ENCODE measurements at regions not wholly inside any gene's neighbourhood (a gene's known extent, or its start where the extent isn't known, plus 50 kb on each side); places are given as distances from the start of the nearest gene placed in this dataset.

GRCh38 chr11:86193297-86194095 is 51.1 kb upstream of the EED start:
- peak overlapping the region; percentile 7; the same call in 1 of the 2 replicates for H3K9ac ChIP-seq (ENCODE audit: low read depth, low read length)

GRCh38 chr11:86192519-86193257 is 51.9 kb upstream of the EED start:
- Histone ChIP-seq H3K9me3 (ENCODE audit: control insufficient read depth, insufficient read depth, low read length) (no peaks in the 10 kb centered on the region), H3K36me3 (ENCODE audit: insufficient read depth, low read length) (no peaks in the 10 kb centered on the region), H3K9ac (ENCODE audit: low read depth, low read length) (no peak overlapping the region; the same call in 1 of the 2 replicates), H3K4me1 (ENCODE audit: insufficient read depth, low read length) (peaks cover 7% of the 10 kb centered on the region; the same call in 1 of the 2 replicates)

More at GRCh38 chr11:86193297-86194095, 51.1 kb upstream of the EED start:
- no peaks in the 10 kb centered on the region for H3K36me3 ChIP-seq (ENCODE audit: insufficient read depth, low read length)
- peaks cover 7% of the 10 kb centered on the region; the same call in 1 of the 2 replicates for H3K4me1 ChIP-seq (ENCODE audit: insufficient read depth, low read length)
- no peaks in the 10 kb centered on the region for H3K9me3 ChIP-seq (ENCODE audit: control insufficient read depth, insufficient read depth, low read length)

DNA sequence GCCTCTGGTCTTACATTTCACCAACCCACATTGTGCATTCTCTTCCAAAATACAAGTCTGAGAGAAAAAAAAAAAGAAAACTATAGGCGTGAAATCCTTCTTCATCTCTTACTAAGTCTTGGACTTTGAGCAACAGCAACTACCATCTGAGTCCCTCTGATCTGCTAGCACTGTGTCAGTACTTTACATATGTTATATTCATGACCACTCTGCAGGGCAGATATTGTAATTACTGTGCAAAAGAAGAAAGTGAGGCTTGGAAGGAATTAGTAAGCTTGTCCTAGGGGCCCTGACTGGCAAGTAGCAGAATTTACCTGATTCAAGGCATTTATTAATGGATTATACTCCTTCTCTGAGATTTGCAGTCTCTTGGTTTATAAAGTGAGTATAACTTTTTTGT is 52.7 kb upstream of the EED start:
- Histone ChIP-seq H3K9ac (ENCODE audit: low read depth, low read length) (no peak overlapping the region), H3K9me3 (ENCODE audit: control insufficient read depth, insufficient read depth, low read length) (no peaks in the 10 kb centered on the region), H3K36me3 (ENCODE audit: insufficient read depth, low read length) (no peaks in the 10 kb centered on the region), H3K4me1 (ENCODE audit: insufficient read depth, low read length) (peaks cover 7% of the 10 kb centered on the region; the same call in 1 of the 2 replicates)

- no peak overlapping the region for H3K9ac ChIP-seq (ENCODE audit: low read depth, low read length)
- no peaks in the 10 kb centered on the region for H3K9me3 ChIP-seq (ENCODE audit: control insufficient read depth, insufficient read depth, low read length)
- H3K4me1 ChIP-seq (ENCODE audit: insufficient read depth, low read length): no peaks in the 10 kb centered on the region
- H3K36me3 ChIP-seq (ENCODE audit: insufficient read depth, low read length): no peaks in the 10 kb centered on the region
These were observed 57.5 kb upstream of the EED start for GRCh38 chr11:86187027-86187426.

DNA sequence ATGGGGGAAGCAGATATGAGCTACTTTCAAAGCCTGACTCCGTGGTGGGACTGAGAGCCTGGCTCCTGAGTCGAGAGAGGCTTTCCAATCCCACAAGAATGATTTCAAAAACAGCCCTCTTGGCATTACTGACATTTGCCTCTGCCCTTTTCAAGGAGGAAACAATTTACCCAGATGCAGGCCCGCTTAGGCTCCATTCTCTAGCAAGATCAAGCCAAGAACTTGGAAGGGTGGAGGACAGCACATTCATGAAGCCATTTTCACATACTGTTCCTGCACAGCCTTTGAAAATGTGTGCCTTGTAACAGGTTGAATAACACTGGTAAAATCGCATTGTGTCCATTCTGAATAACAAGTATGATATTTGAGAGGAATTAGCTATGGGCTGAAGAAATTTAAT is 58.2 kb upstream of the EED start:
- no peaks in the 10 kb centered on the region for H3K4me1 ChIP-seq (ENCODE audit: insufficient read depth, low read length)
- no peaks in the 10 kb centered on the region for H3K9me3 ChIP-seq (ENCODE audit: control insufficient read depth, insufficient read depth, low read length)
- H3K9ac ChIP-seq (ENCODE audit: low read depth, low read length): no peak overlapping the region
- H3K36me3 ChIP-seq (ENCODE audit: insufficient read depth, low read length): no peaks in the 10 kb centered on the region

- H3K9ac ChIP-seq (ENCODE audit: low read depth, low read length): no peak overlapping the region
- H3K4me1 ChIP-seq (ENCODE audit: insufficient read depth, low read length): no peaks in the 10 kb centered on the region
- no peaks in the 10 kb centered on the region for H3K9me3 ChIP-seq (ENCODE audit: control insufficient read depth, insufficient read depth, low read length)
- H3K36me3 ChIP-seq (ENCODE audit: insufficient read depth, low read length): no peaks in the 10 kb centered on the region
These were observed 59.2 kb upstream of the EED start for GRCh38 chr11:86185381-86185750.

GRCh38 chr11:86184728-86185380 is 59.7 kb upstream of the EED start:
- Histone ChIP-seq H3K9me3 (ENCODE audit: control insufficient read depth, insufficient read depth, low read length) (no peaks in the 10 kb centered on the region), H3K9ac (ENCODE audit: low read depth, low read length) (no peak overlapping the region), H3K36me3 (ENCODE audit: insufficient read depth, low read length) (no peaks in the 10 kb centered on the region), H3K4me1 (ENCODE audit: insufficient read depth, low read length) (no peaks in the 10 kb centered on the region)

DNA sequence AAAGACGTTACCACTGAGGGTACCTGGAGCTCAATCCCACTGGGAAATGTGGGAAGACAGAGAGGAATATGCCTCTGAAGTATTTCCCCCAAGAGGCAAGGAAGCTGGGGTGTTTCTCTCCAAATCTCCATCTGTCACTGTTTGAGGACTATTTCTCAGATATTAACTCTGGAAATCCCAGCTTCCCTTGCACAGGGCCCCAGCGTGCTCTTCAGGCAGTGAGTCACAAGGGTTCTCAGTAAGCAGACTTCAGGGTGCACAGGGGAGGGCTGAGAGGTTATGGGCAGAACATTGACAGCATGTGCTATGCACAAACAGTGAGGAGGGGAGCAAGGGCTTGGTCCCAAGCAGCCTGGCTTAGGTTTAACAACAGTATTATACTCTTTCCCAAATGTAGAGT is 60.9 kb upstream of the EED start:
- no peak overlapping the region for H3K9ac ChIP-seq (ENCODE audit: low read depth, low read length)
- no peaks in the 10 kb centered on the region for H3K9me3 ChIP-seq (ENCODE audit: control insufficient read depth, insufficient read depth, low read length)
- no peaks in the 10 kb centered on the region for H3K4me1 ChIP-seq (ENCODE audit: insufficient read depth, low read length)
- H3K36me3 ChIP-seq (ENCODE audit: insufficient read depth, low read length): no peaks in the 10 kb centered on the region

GRCh38 chr11:86182976-86183584 is 61.5 kb upstream of the EED start:
- Histone ChIP-seq H3K9me3 (ENCODE audit: control insufficient read depth, insufficient read depth, low read length) (no peaks in the 10 kb centered on the region), H3K36me3 (ENCODE audit: insufficient read depth, low read length) (no peaks in the 10 kb centered on the region), H3K9ac (ENCODE audit: low read depth, low read length) (no peak overlapping the region), H3K4me1 (ENCODE audit: insufficient read depth, low read length) (no peaks in the 10 kb centered on the region)

DNA sequence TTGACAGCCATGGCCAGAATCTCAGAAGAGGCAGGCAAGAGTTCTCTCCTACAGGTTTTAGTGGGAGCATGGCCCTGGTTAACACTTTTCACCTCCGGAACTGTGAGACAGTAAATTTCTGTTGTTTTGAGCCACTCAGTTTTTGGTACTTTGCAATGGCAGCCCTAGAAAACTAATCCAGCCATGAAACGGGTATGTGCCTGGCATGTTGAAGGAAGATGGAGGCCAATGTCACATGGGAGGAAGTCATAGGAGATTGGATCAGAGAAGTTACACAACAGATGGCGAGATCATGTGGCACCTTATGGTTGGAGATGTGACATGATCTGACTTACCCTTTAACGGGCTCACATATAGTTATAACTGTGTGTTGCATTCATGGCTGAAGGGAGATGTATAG is 63.2 kb upstream of the EED start:
- no peaks in the 10 kb centered on the region for H3K9me3 ChIP-seq (ENCODE audit: control insufficient read depth, insufficient read depth, low read length)
- no peak overlapping the region for H3K9ac ChIP-seq (ENCODE audit: low read depth, low read length)
- H3K36me3 ChIP-seq (ENCODE audit: insufficient read depth, low read length): no peaks in the 10 kb centered on the region
- no peaks in the 10 kb centered on the region for H3K4me1 ChIP-seq (ENCODE audit: insufficient read depth, low read length)

GRCh38 chr11:86180851-86181250 is 63.7 kb upstream of the EED start:
- no peaks in the 10 kb centered on the region for H3K36me3 ChIP-seq (ENCODE audit: insufficient read depth, low read length)

GRCh38 chr11:86180423-86180822 is 64.1 kb upstream of the EED start:
- Histone ChIP-seq H3K36me3 (ENCODE audit: insufficient read depth, low read length) (no peaks in the 10 kb centered on the region), H3K4me1 (ENCODE audit: insufficient read depth, low read length) (no peaks in the 10 kb centered on the region), H3K9ac (ENCODE audit: low read depth, low read length) (no peak overlapping the region), H3K9me3 (ENCODE audit: control insufficient read depth, insufficient read depth, low read length) (no peaks in the 10 kb centered on the region)

More at GRCh38 chr11:86180851-86181250, 63.7 kb upstream of the EED start:
- Histone ChIP-seq H3K9me3 (ENCODE audit: control insufficient read depth, insufficient read depth, low read length) (no peaks in the 10 kb centered on the region), H3K9ac (ENCODE audit: low read depth, low read length) (no peak overlapping the region), H3K4me1 (ENCODE audit: insufficient read depth, low read length) (no peaks in the 10 kb centered on the region)

- Histone ChIP-seq H3K4me1 (ENCODE audit: insufficient read depth, low read length) (no peaks in the 10 kb centered on the region), H3K9ac (ENCODE audit: low read depth, low read length) (no peak overlapping the region), H3K9me3 (ENCODE audit: control insufficient read depth, insufficient read depth, low read length) (no peaks in the 10 kb centered on the region), H3K36me3 (ENCODE audit: insufficient read depth, low read length) (no peaks in the 10 kb centered on the region)
These were observed 64.9 kb upstream of the EED start for GRCh38 chr11:86179646-86180064.

GRCh38 chr11:86177302-86177701 is 67.3 kb upstream of the EED start:
- Histone ChIP-seq H3K9me3 (ENCODE audit: control insufficient read depth, insufficient read depth, low read length) (no peaks in the 10 kb centered on the region), H3K9ac (ENCODE audit: low read depth, low read length) (no peak overlapping the region), H3K4me1 (ENCODE audit: insufficient read depth, low read length) (no peaks in the 10 kb centered on the region), H3K36me3 (ENCODE audit: insufficient read depth, low read length) (no peaks in the 10 kb centered on the region)

Measured in ES-I3 (cell line).